ENCODE measurements at regions not wholly inside any gene's neighbourhood (a gene's known extent, or its start where the extent isn't known, plus 50 kb on each side); places are given as distances from the start of the nearest gene placed in this dataset.

- TF ChIP-seq CTCF (IDR thresholded peaks at IDR 0.05) (no peak), POLR2A (IDR thresholded peaks at IDR 0.05; ENCODE audit: low read length) (no peak), POLR2AphosphoS2 (conservative IDR thresholded peaks at IDR 0.05; ENCODE audit: low read length) (no peak), HDAC2 (IDR thresholded peaks at IDR 0.05) (no peak), ATOH8 (CRISPR knock-in tag; IDR thresholded peaks at IDR 0.05; ENCODE audit: low read depth) (no peak), MAX (IDR thresholded peaks at IDR 0.05) (no peak), PBX3 (IDR thresholded peaks at IDR 0.05) (no peak), PHF8 (IDR thresholded peaks at IDR 0.05; ENCODE audit: borderline replicate concordance, low read depth) (no peak), BHLHE40 (IDR thresholded peaks at IDR 0.05; ENCODE audit: low read depth, low read length) (no peak), CBX8 (IDR thresholded peaks at IDR 0.05) (no peak), KDM1A (IDR thresholded peaks at IDR 0.05; ENCODE audit: low read depth) (no peak), REST (IDR thresholded peaks at IDR 0.05) (no peak)
Observed at GRCh38 chr1:25137106-25137505, 95.2 kb downstream of the SYF2 start.

Data from A549 (cell line).